HS-27A (cell line): ENCODE measurements at regions not wholly inside any gene's neighbourhood (a gene's known extent, or its start where the extent isn't known, plus 50 kb on each side); places are given as distances from the start of the nearest gene placed in this dataset.

ENCODE experiments used
- DNase-seq: peaks from one replicate; pipeline ENCODE4 v3.0.0-alpha.2; 2012; ENCODE audit warnings: low read depth, missing footprints

GRCh38 chr13:65889368-65889767 is 1340.8 kb downstream of the PCDH9 start:
- DNase-seq: no peak

GRCh38 chr13:65882810-65883209 is 1347.3 kb downstream of the PCDH9 start:
- no peak for DNase-seq

- DNase-seq: no peak
These were observed 1348.5 kb downstream of the PCDH9 start for GRCh38 chr13:65881561-65882155.

GRCh38 chr13:65875031-65875430 is 1355.1 kb downstream of the PCDH9 start:
- no peak for DNase-seq

GRCh38 chr13:65872448-65872847 is 1357.7 kb downstream of the PCDH9 start:
- DNase-seq: no peak

- no peak for DNase-seq
These were observed 1361.3 kb downstream of the PCDH9 start for GRCh38 chr13:65868884-65869283.

GRCh38 chr13:65868099-65868498 is 1362.0 kb downstream of the PCDH9 start:
- no peak for DNase-seq

GRCh38 chr13:65866138-65866537 is 1364.0 kb downstream of the PCDH9 start:
- no peak for DNase-seq

- no peak for DNase-seq
These were observed 1364.9 kb downstream of the PCDH9 start for GRCh38 chr13:65865206-65865605.

GRCh38 chr13:65864039-65864438 is 1366.1 kb downstream of the PCDH9 start:
- DNase-seq: no peak

- DNase-seq: no peak
These were observed 1369.8 kb downstream of the PCDH9 start for GRCh38 chr13:65860306-65860705.

GRCh38 chr13:65857942-65858565 is 1372.1 kb downstream of the PCDH9 start:
- DNase-seq: no peak

GRCh38 chr13:65856431-65856830 is 1373.7 kb downstream of the PCDH9 start:
- no peak for DNase-seq

- DNase-seq: no peak
These were observed 1374.8 kb downstream of the PCDH9 start for GRCh38 chr13:65855242-65855805.

- DNase-seq: no peak
These were observed 1375.7 kb downstream of the PCDH9 start for GRCh38 chr13:65854431-65854830.

GRCh38 chr13:65844266-65844841 is 1385.8 kb downstream of the PCDH9 start:
- DNase-seq: no peak

GRCh38 chr13:65843314-65843731 is 1386.8 kb downstream of the PCDH9 start:
- DNase-seq: no peak

- DNase-seq: no peak
These were observed 1389.0 kb downstream of the PCDH9 start for GRCh38 chr13:65841156-65841555.

- DNase-seq: no peak
These were observed 1394.1 kb downstream of the PCDH9 start for GRCh38 chr13:65836066-65836465.

- no peak for DNase-seq
These were observed 1395.2 kb downstream of the PCDH9 start for GRCh38 chr13:65834897-65835296.

- no peak for DNase-seq
These were observed 1399.5 kb downstream of the PCDH9 start for GRCh38 chr13:65830411-65831205.

GRCh38 chr13:65829241-65830008 is 1400.7 kb downstream of the PCDH9 start:
- DNase-seq: no peak
